A673 (cell line): ENCODE measurements at regions not wholly inside any gene's neighbourhood (a gene's known extent, or its start where the extent isn't known, plus 50 kb on each side); places are given as distances from the start of the nearest gene placed in this dataset.

Experiments
- BruUV-seq: library from RNA; stranded (reverse); fragments of 400-500 nt; replicated peaks from 2 replicates; lab custom pipeline; 2021; lab: Mats Ljungman, UMichigan
- CTCF ChIA-PET: fragments of 300-600 bp; sonication (Branson Sonifier 250); formaldehyde crosslinking; loops from one replicate; lab custom pipeline; 2022; ENCODE audit warnings: antibody characterized with exemption; lab: Charles Lee
- POLR2A ChIA-PET: fragments of 300-600 bp; sonication (Branson Sonifier 250); formaldehyde crosslinking; loops from one replicate; lab custom pipeline; 2022; ENCODE audit warnings: antibody characterized with exemption; ENCODE audit not compliant: low non-redundant PET; lab: Charles Lee
- DNase-seq: peaks from one replicate; pipeline ENCODE4 v3.0.0-alpha.2; 2015; ENCODE audit warnings: low spot score
- H3K27ac ChIP-seq: fragments of 200-600 bp; sonication (generic); 2 replicates; pipeline ENCODE4 v1.5.1; 2016; ENCODE audit warnings: mixed run types, low read depth, mild to moderate bottlenecking, mixed read lengths, antibody characterized with exemption, low read length; ENCODE audit not compliant: poor library complexity, severe bottlenecking
- H3K27me3 ChIP-seq: fragments of 200-600 bp; sonication (generic); replicated peaks from 2 replicates; pipeline ENCODE4 v1.6.1; 2017; ENCODE audit warnings: mixed run types, low read depth, mild to moderate bottlenecking, mixed read lengths, antibody characterized with exemption, low read length; ENCODE audit not compliant: insufficient read depth, poor library complexity
- H3K36me3 ChIP-seq: fragments of 200-600 bp; sonication (generic); 2 replicates; pipeline ENCODE4 v1.6.1; 2016; ENCODE audit warnings: mixed run types, mild to moderate bottlenecking, mixed read lengths, antibody characterized with exemption, low read length; ENCODE audit not compliant: insufficient read depth, poor library complexity, severe bottlenecking
- H3K4me1 ChIP-seq: fragments of 200-600 bp; sonication (generic); 2 replicates; pipeline ENCODE4 v1.6.1; 2017; ENCODE audit warnings: mixed run types, mild to moderate bottlenecking, mixed read lengths, antibody characterized with exemption, low read length; ENCODE audit not compliant: insufficient read depth, poor library complexity, severe bottlenecking
- H3K4me3 ChIP-seq: fragments of 200-600 bp; sonication (generic); 2 replicates; pipeline ENCODE4 v1.5.1; 2016; ENCODE audit warnings: low read depth, mixed run types, mild to moderate bottlenecking, mixed read lengths, low read length; ENCODE audit not compliant: poor library complexity, severe bottlenecking
- H3K9me3 ChIP-seq: fragments of 200-600 bp; sonication (generic); 2 replicates; pipeline ENCODE4 v1.6.1; 2016; ENCODE audit warnings: mixed run types, low read depth, mild to moderate bottlenecking, mixed read lengths, antibody characterized with exemption, low read length; ENCODE audit not compliant: poor library complexity, severe bottlenecking
- CTCF ChIP-seq: fragments of 300-800, 200-600 bp; sonication (generic); conservative IDR thresholded peaks from 2 replicates; pipeline ENCODE4 v1.5.1; 2017; ENCODE audit warnings: low read depth, mild to moderate bottlenecking, antibody characterized with exemption, low read length, moderate library complexity, mixed read lengths
- EZH2 ChIP-seq: fragments of 200-600 bp; sonication (generic); IDR thresholded peaks from 2 replicates; pipeline ENCODE4 v1.6.1; 2017; ENCODE audit warnings: borderline replicate concordance, low read depth, mild to moderate bottlenecking, mixed read lengths, antibody characterized with exemption, low read length; ENCODE audit not compliant: poor library complexity, severe bottlenecking
- intact Hi-C: fragments of 100-400 bp; cut with micrococcal nuclease; formaldehyde crosslinking; loops from one replicate; pipeline ENCODE4 v1.10.0; 2022; ENCODE audit not compliant: unreplicated experiment

GRCh38 chr10:59093461-59093860 lies 83.0 kb upstream of the PHYHIPL start:
- ChIA-PET CTCF (no interaction called here), POLR2A (no interaction called here)

DNA sequence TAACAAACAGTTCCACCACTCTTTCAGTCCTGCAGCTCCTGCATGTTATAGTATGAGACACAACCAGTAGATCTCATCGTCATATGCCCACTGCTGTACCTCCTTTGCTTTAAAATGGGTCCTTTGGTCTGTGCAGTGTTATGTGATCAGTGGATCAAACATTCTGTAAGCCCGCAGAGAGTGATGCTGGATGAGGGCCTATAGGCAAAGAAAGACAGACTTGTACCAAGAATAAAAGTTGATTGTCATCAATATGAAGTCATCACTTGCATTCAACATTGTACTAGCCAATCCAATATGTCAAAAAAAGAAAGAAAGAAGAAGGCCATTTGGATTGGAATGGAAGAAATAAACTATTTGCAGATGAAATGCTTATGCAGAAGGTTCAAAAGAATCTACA lies 79.8 kb upstream of the PHYHIPL start:
- Histone ChIP-seq H3K36me3 (no peaks in the 10 kb centered on the region), H3K27ac (no peak overlapping the region), H3K27me3 (no peaks in the 10 kb centered on the region), H3K9me3 (no peaks in the 10 kb centered on the region), H3K4me3 (no peak overlapping the region), H3K4me1 (peaks cover 25% of the 10 kb centered on the region)
- intact Hi-C loops, result no loop called here
- CTCF ChIA-PET, result no interaction called here
- DNase-seq, result no peak
- POLR2A ChIA-PET, result no interaction called here
- no peak for TF ChIP-seq CTCF
- TF ChIP-seq EZH2, result no peak
- BruUV-seq, result no TSS peak

More at GRCh38 chr10:59093461-59093860, 83.0 kb upstream of the PHYHIPL start:
- Histone ChIP-seq H3K27me3 (no peaks in the 10 kb centered on the region), H3K4me1 (peaks cover 9% of the 10 kb centered on the region), H3K27ac (no peak overlapping the region), H3K4me3 (no peak overlapping the region), H3K9me3 (no peaks in the 10 kb centered on the region), H3K36me3 (no peaks in the 10 kb centered on the region)
- no TSS peak for BruUV-seq
- no peak for DNase-seq
- no peak for TF ChIP-seq CTCF
- no peak for TF ChIP-seq EZH2
- intact Hi-C loops, result no loop called here

GRCh38 chr10:59098387-59098786 lies 78.1 kb upstream of the PHYHIPL start:
- Histone ChIP-seq H3K27ac (no peak overlapping the region), H3K9me3 (no peaks in the 10 kb centered on the region), H3K27me3 (no peaks in the 10 kb centered on the region), H3K4me3 (no peak overlapping the region), H3K4me1 (peaks cover 22% of the 10 kb centered on the region), H3K36me3 (no peaks in the 10 kb centered on the region)
- POLR2A ChIA-PET, result no interaction called here
- intact Hi-C loops, result no loop called here
- CTCF ChIA-PET, result no interaction called here
- BruUV-seq, result no TSS peak
- TF ChIP-seq EZH2, result no peak
- TF ChIP-seq CTCF, result no peak
- DNase-seq, result peak; percentile 57
